ENCODE measurements at regions not wholly inside any gene's neighbourhood (a gene's known extent, or its start where the extent isn't known, plus 50 kb on each side); places are given as distances from the start of the nearest gene placed in this dataset.

GRCh38 chr3:159378396-159379194 is 576.7 kb downstream of the MFSD1 start:
- TF ChIP-seq POLR2AphosphoS5 (IDR thresholded peaks at IDR 0.05; ENCODE audit: low read depth, low read length) (no peak), ZNF274 (IDR thresholded peaks at IDR 0.05; ENCODE audit: low read depth, low read length) (no peak), CTCF (IDR thresholded peaks at IDR 0.05 in 2 of 3, conservative IDR thresholded peaks at IDR 0.05 in 1 of 3; ENCODE audit: borderline replicate concordance in 1 of 3, insufficient read depth in 1 of 3, low read depth in 2 of 3, low read length in 2 of 3) (no peak), POLR2A (IDR thresholded peaks at IDR 0.05; ENCODE audit: borderline replicate concordance, extremely low read depth, insufficient read depth, insufficient read length) (no peak), EZH2 (IDR thresholded peaks at IDR 0.05) (no peak), CEBPB (IDR thresholded peaks at IDR 0.05; ENCODE audit: low read depth) (no peak), YY1 (IDR thresholded peaks at IDR 0.05; ENCODE audit: extremely low read depth, insufficient replicate concordance, low read depth, low read length) (no peak), FOSL1 (IDR thresholded peaks at IDR 0.05; ENCODE audit: low read depth) (no peak), SIN3A (IDR thresholded peaks at IDR 0.05; ENCODE audit: low read depth) (no peak), EZH2phosphoT487 (IDR thresholded peaks at IDR 0.05; ENCODE audit: borderline replicate concordance) (no peak), SRF (IDR thresholded peaks at IDR 0.05; ENCODE audit: low read depth) (no peak), MAX (IDR thresholded peaks at IDR 0.05) (no peak)

All from HCT116 (cell line).